GM18909 (cell line): ENCODE measurements at regions not wholly inside any gene's neighbourhood (a gene's known extent, or its start where the extent isn't known, plus 50 kb on each side); places are given as distances from the start of the nearest gene placed in this dataset.

Experiments
- ATAC-seq: cut with Tn5 transposase; IDR thresholded peaks from one replicate; pipeline ENCODE4 v1.9.1; 2021; ENCODE audit warnings: mild to moderate bottlenecking; ENCODE audit not compliant: unreplicated experiment, poor library complexity

- no peak for ATAC-seq
These were observed 248.3 kb upstream of the GATB start for GRCh38 chr4:152009031-152009670.

GRCh38 chr4:152007111-152007510 is 246.3 kb upstream of the GATB start:
- ATAC-seq = no peak

- no peak for ATAC-seq
These were observed 244.0 kb upstream of the GATB start for GRCh38 chr4:152004801-152005200.

- ATAC-seq = no peak
These were observed 239.7 kb upstream of the GATB start for GRCh38 chr4:152000518-152000917.

GRCh38 chr4:151998723-151999122 is 237.9 kb upstream of the GATB start:
- ATAC-seq = no peak

- ATAC-seq = no peak
These were observed 236.7 kb upstream of the GATB start for GRCh38 chr4:151997461-151997860.

GRCh38 chr4:151994429-151994828 is 233.6 kb upstream of the GATB start:
- ATAC-seq = no peak

- ATAC-seq = no peak
These were observed 232.7 kb upstream of the GATB start for GRCh38 chr4:151993521-151993920.

GRCh38 chr4:151992332-151993154 is 231.7 kb upstream of the GATB start:
- no peak for ATAC-seq

- ATAC-seq = no peak
These were observed 231.0 kb upstream of the GATB start for GRCh38 chr4:151991884-151992167.

GRCh38 chr4:151991001-151991883 is 230.4 kb upstream of the GATB start:
- ATAC-seq = no peak

- no peak for ATAC-seq
These were observed 229.4 kb upstream of the GATB start for GRCh38 chr4:151990201-151990600.

GRCh38 chr4:151988591-151988990 is 227.8 kb upstream of the GATB start:
- ATAC-seq = no peak

- no peak for ATAC-seq
These were observed 226.8 kb upstream of the GATB start for GRCh38 chr4:151987606-151988005.

- ATAC-seq = no peak
These were observed 223.0 kb upstream of the GATB start for GRCh38 chr4:151983854-151984253.

GRCh38 chr4:151979819-151980218 is 219.0 kb upstream of the GATB start:
- ATAC-seq = no peak

- ATAC-seq = no peak
These were observed 207.8 kb upstream of the GATB start for GRCh38 chr4:151968643-151969042.

GRCh38 chr4:151967074-151967473 is 206.3 kb upstream of the GATB start:
- no peak for ATAC-seq

GRCh38 chr4:151962138-151962823 is 201.5 kb upstream of the GATB start:
- ATAC-seq = no peak

GRCh38 chr4:151961456-151961855 is 200.6 kb upstream of the GATB start:
- ATAC-seq = no peak
